HEK293 (cell line): ENCODE measurements at regions not wholly inside any gene's neighbourhood (a gene's known extent, or its start where the extent isn't known, plus 50 kb on each side); places are given as distances from the start of the nearest gene placed in this dataset.

Source experiments
- TRIM28 ChIP-seq: IDR thresholded peaks from 2 replicates; pipeline ENCODE4 v1.6.1; 2011; ENCODE audit warnings: low read length, control low read depth, borderline replicate concordance
- ZBTB8A ChIP-seq: fragments of 450-650 bp; formaldehyde crosslinking; IDR thresholded peaks from 2 replicates; pipeline ENCODE4 v1.5.1; 2016; ENCODE audit warnings: missing biosample characterization, missing genetic modification characterization
- ZNF23 ChIP-seq: fragments of 450-650 bp; formaldehyde crosslinking; IDR thresholded peaks from 2 replicates; pipeline ENCODE4 v1.5.1; 2016; ENCODE audit warnings: missing biosample characterization, missing genetic modification characterization, borderline replicate concordance
- ZNF239 ChIP-seq: fragments of 450-650 bp; formaldehyde crosslinking; IDR thresholded peaks from 2 replicates; pipeline ENCODE4 v1.5.1; 2016; ENCODE audit warnings: missing biosample characterization, missing genetic modification characterization
- ZNF473 ChIP-seq: fragments of 450-650 bp; formaldehyde crosslinking; IDR thresholded peaks from 2 replicates; pipeline ENCODE4 v1.5.1; 2017; ENCODE audit warnings: missing biosample characterization, missing genetic modification characterization
- ZNF555 ChIP-seq: fragments of 450-650 bp; formaldehyde crosslinking; conservative IDR thresholded peaks from 2 replicates; pipeline ENCODE4 v1.5.1; 2017; ENCODE audit warnings: missing biosample characterization, mild to moderate bottlenecking, missing genetic modification characterization, inconsistent platforms
- ZNF558 ChIP-seq: fragments of 450-650 bp; formaldehyde crosslinking; IDR thresholded peaks from 2 replicates; pipeline ENCODE4 v1.5.1; 2016; ENCODE audit warnings: missing biosample characterization, missing genetic modification characterization
- ZSCAN30 ChIP-seq: fragments of 450-650 bp; IDR thresholded peaks from 2 replicates; pipeline ENCODE4 v1.5.1; 2018; ENCODE audit warnings: missing biosample characterization, mild to moderate bottlenecking, missing genetic modification characterization, moderate library complexity
- TF ChIP-seq, protein P1 (sequence below): fragments of 450-650 bp; formaldehyde crosslinking; IDR thresholded peaks from 2 replicates; pipeline ENCODE4 v1.5.1; 2016; ENCODE audit warnings: missing biosample characterization, missing genetic modification characterization
- TF ChIP-seq, protein P2 (sequence below): fragments of 450-650 bp; formaldehyde crosslinking; IDR thresholded peaks from 2 replicates; pipeline ENCODE4 v1.5.1; 2017; ENCODE audit warnings: missing biosample characterization, mild to moderate bottlenecking, missing genetic modification characterization, moderate library complexity
- TF ChIP-seq, protein P3 (sequence below): fragments of 450-650 bp; formaldehyde crosslinking; IDR thresholded peaks from 2 replicates; pipeline ENCODE4 v1.5.1; 2016; ENCODE audit warnings: missing biosample characterization, missing genetic modification characterization

DNA sequence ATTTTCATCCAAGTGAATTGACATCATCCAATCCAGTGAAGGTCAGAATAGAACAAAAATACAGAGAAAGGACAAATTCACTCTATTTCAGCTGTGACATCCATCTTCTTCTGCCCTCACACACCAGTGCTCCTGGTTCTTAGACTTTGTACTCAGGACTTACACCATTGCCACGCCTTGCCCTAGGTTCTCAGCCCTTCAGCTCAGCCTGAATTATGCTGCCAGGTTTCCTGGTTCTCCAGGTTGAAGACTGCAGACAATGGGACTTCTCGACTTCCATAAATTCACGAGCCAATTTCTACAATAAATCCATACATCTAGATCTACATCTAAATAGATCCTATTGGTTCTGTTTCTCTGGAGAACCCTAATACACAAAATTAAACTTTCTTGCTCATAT, 181.2 kb upstream of the KCND2 start:
- TF ChIP-seq ZNF473 (tag by site-specific recombination): no peak
- TF ChIP-seq ZSCAN30: no peak
- no peak for TF ChIP-seq TRIM28
- no peak for TF ChIP-seq ZNF23 (tag by site-specific recombination)
- TF ChIP-seq, protein P1, sequence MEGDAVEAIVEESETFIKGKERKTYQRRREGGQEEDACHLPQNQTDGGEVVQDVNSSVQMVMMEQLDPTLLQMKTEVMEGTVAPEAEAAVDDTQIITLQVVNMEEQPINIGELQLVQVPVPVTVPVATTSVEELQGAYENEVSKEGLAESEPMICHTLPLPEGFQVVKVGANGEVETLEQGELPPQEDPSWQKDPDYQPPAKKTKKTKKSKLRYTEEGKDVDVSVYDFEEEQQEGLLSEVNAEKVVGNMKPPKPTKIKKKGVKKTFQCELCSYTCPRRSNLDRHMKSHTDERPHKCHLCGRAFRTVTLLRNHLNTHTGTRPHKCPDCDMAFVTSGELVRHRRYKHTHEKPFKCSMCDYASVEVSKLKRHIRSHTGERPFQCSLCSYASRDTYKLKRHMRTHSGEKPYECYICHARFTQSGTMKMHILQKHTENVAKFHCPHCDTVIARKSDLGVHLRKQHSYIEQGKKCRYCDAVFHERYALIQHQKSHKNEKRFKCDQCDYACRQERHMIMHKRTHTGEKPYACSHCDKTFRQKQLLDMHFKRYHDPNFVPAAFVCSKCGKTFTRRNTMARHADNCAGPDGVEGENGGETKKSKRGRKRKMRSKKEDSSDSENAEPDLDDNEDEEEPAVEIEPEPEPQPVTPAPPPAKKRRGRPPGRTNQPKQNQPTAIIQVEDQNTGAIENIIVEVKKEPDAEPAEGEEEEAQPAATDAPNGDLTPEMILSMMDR (tag by site-specific recombination): no peak
- TF ChIP-seq ZNF555: no peak
- TF ChIP-seq, protein P2, sequence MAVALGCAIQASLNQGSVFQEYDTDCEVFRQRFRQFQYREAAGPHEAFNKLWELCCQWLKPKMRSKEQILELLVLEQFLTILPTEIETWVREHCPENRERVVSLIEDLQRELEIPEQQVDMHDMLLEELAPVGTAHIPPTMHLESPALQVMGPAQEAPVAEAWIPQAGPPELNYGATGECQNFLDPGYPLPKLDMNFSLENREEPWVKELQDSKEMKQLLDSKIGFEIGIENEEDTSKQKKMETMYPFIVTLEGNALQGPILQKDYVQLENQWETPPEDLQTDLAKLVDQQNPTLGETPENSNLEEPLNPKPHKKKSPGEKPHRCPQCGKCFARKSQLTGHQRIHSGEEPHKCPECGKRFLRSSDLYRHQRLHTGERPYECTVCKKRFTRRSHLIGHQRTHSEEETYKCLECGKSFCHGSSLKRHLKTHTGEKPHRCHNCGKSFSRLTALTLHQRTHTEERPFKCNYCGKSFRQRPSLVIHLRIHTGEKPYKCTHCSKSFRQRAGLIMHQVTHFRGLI: no peak
- no peak for TF ChIP-seq ZBTB8A (tag by site-specific recombination)
- TF ChIP-seq, protein P3, sequence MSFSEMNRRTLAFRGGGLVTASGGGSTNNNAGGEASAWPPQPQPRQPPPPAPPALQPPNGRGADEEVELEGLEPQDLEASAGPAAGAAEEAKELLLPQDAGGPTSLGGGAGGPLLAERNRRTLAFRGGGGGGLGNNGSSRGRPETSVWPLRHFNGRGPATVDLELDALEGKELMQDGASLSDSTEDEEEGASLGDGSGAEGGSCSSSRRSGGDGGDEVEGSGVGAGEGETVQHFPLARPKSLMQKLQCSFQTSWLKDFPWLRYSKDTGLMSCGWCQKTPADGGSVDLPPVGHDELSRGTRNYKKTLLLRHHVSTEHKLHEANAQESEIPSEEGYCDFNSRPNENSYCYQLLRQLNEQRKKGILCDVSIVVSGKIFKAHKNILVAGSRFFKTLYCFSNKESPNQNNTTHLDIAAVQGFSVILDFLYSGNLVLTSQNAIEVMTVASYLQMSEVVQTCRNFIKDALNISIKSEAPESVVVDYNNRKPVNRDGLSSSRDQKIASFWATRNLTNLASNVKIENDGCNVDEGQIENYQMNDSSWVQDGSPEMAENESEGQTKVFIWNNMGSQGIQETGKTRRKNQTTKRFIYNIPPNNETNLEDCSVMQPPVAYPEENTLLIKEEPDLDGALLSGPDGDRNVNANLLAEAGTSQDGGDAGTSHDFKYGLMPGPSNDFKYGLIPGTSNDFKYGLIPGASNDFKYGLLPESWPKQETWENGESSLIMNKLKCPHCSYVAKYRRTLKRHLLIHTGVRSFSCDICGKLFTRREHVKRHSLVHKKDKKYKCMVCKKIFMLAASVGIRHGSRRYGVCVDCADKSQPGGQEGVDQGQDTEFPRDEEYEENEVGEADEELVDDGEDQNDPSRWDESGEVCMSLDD (tag by site-specific recombination): no peak
- no peak for TF ChIP-seq ZNF239 (tag by site-specific recombination)
- no peak for TF ChIP-seq ZNF558 (tag by site-specific recombination)
